Nephron progenitor cell (in vitro differentiated cells): ENCODE measurements at regions not wholly inside any gene's neighbourhood (a gene's known extent, or its start where the extent isn't known, plus 50 kb on each side); places are given as distances from the start of the nearest gene placed in this dataset.
A peak's percentile ranks its signal among the peaks of the same experiment; 100 is the strongest.

Experiments used
- DNase-seq: peaks from one replicate; pipeline ENCODE4 v3.0.0; 2021
- H3K27ac Mint-ChIP-seq: 2 replicates; pipeline ENCODE4 v1.8.0; 2021; ENCODE audit warnings: mild to moderate bottlenecking, moderate library complexity, mixed read lengths
- H3K27me3 Mint-ChIP-seq: 2 replicates; pipeline ENCODE4 v1.8.0; 2021; ENCODE audit warnings: mild to moderate bottlenecking, low read depth, mixed read lengths; ENCODE audit not compliant: poor library complexity
- H3K36me3 Mint-ChIP-seq: 2 replicates; pipeline ENCODE4 v1.8.0; 2021; ENCODE audit warnings: low read depth, mixed read lengths
- H3K4me1 Mint-ChIP-seq: 2 replicates; pipeline ENCODE4 v1.8.0; 2021; ENCODE audit warnings: mixed read lengths
- H3K4me3 Mint-ChIP-seq: 2 replicates; pipeline ENCODE4 v1.8.0; 2021; ENCODE audit warnings: mild to moderate bottlenecking, moderate library complexity, mixed read lengths
- H3K9me3 Mint-ChIP-seq: 2 replicates; pipeline ENCODE4 v1.8.0; 2021; ENCODE audit warnings: mild to moderate bottlenecking, moderate library complexity, mixed read lengths
- CTCF ChIP-seq: fragments of 200-600 bp; sonication (generic); IDR thresholded peaks from 2 replicates; pipeline ENCODE4 v1.5.0; 2021; ENCODE audit warnings: antibody characterized with exemption

GRCh38 chr10:4057725-4058513, 272.9 kb upstream of the KLF6 start:
- Mint-ChIP-seq H3K9me3 (no peaks in the 10 kb centered on the region), H3K4me1 (peaks cover 14% of the 10 kb centered on the region)

GRCh38 chr10:4057021-4057420, 272.0 kb upstream of the KLF6 start:
- no peak overlapping the region for H3K27ac Mint-ChIP-seq
- H3K27me3 Mint-ChIP-seq, result no peaks in the 10 kb centered on the region
- no peak for TF ChIP-seq CTCF
- peaks cover 14% of the 10 kb centered on the region for H3K4me1 Mint-ChIP-seq
- H3K4me3 Mint-ChIP-seq, result no peak overlapping the region
- H3K36me3 Mint-ChIP-seq, result no peaks in the 10 kb centered on the region
- H3K9me3 Mint-ChIP-seq, result no peaks in the 10 kb centered on the region
- no peak for DNase-seq

More at GRCh38 chr10:4057725-4058513, 272.9 kb upstream of the KLF6 start:
- Mint-ChIP-seq H3K27me3 (no peaks in the 10 kb centered on the region), H3K36me3 (no peaks in the 10 kb centered on the region), H3K4me3 (no peak overlapping the region), H3K27ac (no peak overlapping the region)
- DNase-seq, result no peak
- TF ChIP-seq CTCF, result no peak

- DNase-seq, result no peak
These were observed 269.8 kb upstream of the KLF6 start for GRCh38 chr10:4054656-4055435.

GRCh38 chr10:4053940-4054339, 268.9 kb upstream of the KLF6 start:
- no peak for TF ChIP-seq CTCF
- Mint-ChIP-seq H3K9me3 (no peaks in the 10 kb centered on the region), H3K4me1 (peaks cover 23% of the 10 kb centered on the region), H3K36me3 (no peaks in the 10 kb centered on the region), H3K27ac (peak overlapping the region; percentile 14), H3K27me3 (peaks cover 3% of the 10 kb centered on the region), H3K4me3 (no peak overlapping the region)
- DNase-seq, result no peak

More at GRCh38 chr10:4054656-4055435, 269.8 kb upstream of the KLF6 start:
- Mint-ChIP-seq H3K27ac (peak overlapping the region; percentile 24), H3K4me1 (peaks cover 23% of the 10 kb centered on the region), H3K9me3 (no peaks in the 10 kb centered on the region), H3K36me3 (no peaks in the 10 kb centered on the region), H3K27me3 (no peaks in the 10 kb centered on the region), H3K4me3 (no peak overlapping the region)
- TF ChIP-seq CTCF, result no peak

- Mint-ChIP-seq H3K9me3 (no peaks in the 10 kb centered on the region), H3K27ac (peak overlapping the region; percentile 12), H3K36me3 (no peaks in the 10 kb centered on the region), H3K27me3 (peaks cover 4% of the 10 kb centered on the region), H3K4me3 (no peak overlapping the region), H3K4me1 (peaks cover 34% of the 10 kb centered on the region)
- DNase-seq, result no peak
- TF ChIP-seq CTCF, result no peak
These were observed 266.7 kb upstream of the KLF6 start for GRCh38 chr10:4051641-4052151.
